ENCODE measurements at regions not wholly inside any gene's neighbourhood (a gene's known extent, or its start where the extent isn't known, plus 50 kb on each side); places are given as distances from the start of the nearest gene placed in this dataset.

DNA sequence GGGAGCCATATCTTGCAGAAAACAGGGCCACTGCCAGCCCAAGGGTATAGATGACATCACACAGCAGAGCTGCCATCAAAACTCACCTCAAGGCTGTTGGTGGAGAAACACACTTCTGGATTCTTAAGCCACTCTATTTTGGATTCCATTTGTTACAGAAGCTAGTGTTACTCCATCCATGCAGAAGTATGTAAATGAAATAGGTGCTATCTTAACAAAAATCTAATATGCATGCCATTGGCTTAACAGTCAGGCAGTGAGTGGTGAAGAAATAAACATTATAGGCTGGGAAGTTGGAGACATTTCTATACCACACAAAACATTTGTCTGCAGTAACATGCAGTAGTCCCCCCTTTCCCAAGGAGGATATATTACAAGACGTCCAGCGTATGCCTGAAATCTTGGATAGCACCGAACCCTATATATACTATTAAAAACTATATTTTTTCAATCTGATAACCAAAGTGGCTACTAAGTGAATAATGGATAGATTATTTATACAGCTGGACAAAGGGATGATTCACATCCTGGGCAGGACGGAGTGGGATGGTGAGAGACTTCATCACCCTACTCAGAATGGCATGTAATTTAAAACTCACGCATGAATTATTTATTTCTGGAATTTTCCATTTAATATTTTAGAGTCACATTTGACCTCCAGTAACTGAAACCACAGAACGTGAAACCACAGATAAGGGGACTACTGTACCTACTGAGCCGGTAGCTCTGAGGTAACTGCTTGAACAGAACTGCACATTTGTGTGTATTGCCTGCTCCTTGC, 160.0 kb upstream of the PLN start (continued):
- TF ChIP-seq, protein P1, sequence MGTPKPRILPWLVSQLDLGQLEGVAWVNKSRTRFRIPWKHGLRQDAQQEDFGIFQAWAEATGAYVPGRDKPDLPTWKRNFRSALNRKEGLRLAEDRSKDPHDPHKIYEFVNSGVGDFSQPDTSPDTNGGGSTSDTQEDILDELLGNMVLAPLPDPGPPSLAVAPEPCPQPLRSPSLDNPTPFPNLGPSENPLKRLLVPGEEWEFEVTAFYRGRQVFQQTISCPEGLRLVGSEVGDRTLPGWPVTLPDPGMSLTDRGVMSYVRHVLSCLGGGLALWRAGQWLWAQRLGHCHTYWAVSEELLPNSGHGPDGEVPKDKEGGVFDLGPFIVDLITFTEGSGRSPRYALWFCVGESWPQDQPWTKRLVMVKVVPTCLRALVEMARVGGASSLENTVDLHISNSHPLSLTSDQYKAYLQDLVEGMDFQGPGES (IDR thresholded peaks at IDR 0.05; ENCODE audit: low read depth, low read length), result no peak
- TF ChIP-seq FOXJ3 (CRISPR knock-in tag; IDR thresholded peaks at IDR 0.05), result no peak

DNA sequence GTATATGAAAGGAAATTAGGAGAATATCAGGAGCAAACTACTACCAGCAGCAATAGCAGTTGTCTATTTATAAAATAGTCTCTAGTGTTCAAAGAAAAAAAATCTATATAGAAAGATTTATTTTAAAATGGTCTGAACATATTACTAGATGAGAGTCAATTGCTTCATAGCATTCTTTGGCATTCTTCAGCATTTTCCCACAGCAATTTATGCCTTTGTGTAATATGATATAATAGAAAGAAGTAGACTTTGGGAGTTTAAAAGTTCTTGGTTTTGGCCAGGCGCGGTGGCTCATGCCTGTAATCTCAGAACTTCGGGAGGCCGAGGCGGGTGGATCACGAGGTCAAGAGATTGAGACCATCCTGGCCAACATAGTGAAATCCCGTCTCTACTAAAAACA, 157.0 kb upstream of the PLN start:
- Histone ChIP-seq H3K9ac (no peak overlapping the region), H2AFZ (ENCODE audit: low read depth) (no peak overlapping the region), H3K4me2 (no peak overlapping the region), H3K27me3 (ENCODE audit: insufficient read depth) (no peaks in the 10 kb centered on the region; the same call in 1 of the 2 replicates), H3K4me3 (ENCODE audit: low read depth in 2 of 2, low read length in 1 of 2) (no peak overlapping the region), H3K27ac (ENCODE audit: low read depth in 2 of 2, low read length in 1 of 2) (no peak overlapping the region), H3K9me3 (0 out of 2 replicates have a peak, but pooled peaks cover 4% of the 10 kb centered on the region), H3K9me2 (no peaks in the 10 kb centered on the region), H3K4me1 (ENCODE audit: control insufficient read depth in 1 of 2, insufficient read depth in 2 of 2, low read depth in 1 of 2, low read length in 1 of 2) (no peaks in the 10 kb centered on the region; a peak in 3 of 4 replicates), H3K79me2 (ENCODE audit: insufficient read depth) (no peaks in the 10 kb centered on the region), H3F3A (replicated peaks; ENCODE audit: insufficient read depth) (peaks cover 22% of the 10 kb centered on the region), H3K36me3 (replicated peaks in 1 of 2; ENCODE audit: control insufficient read depth in 1 of 2, insufficient read depth in 2 of 2, low read length in 1 of 2) (no peaks in the 10 kb centered on the region), H4K20me1 (ENCODE audit: insufficient read depth) (no peaks in the 10 kb centered on the region)
- TF ChIP-seq MEF2A (IDR thresholded peaks at IDR 0.05; ENCODE audit: borderline replicate concordance, low read depth) (no peak), EZH2phosphoT487 (IDR thresholded peaks at IDR 0.05; ENCODE audit: borderline replicate concordance, low read depth) (no peak), GATA2 (CRISPR knock-in tag; IDR thresholded peaks at IDR 0.05) (no peak), FOXJ3 (CRISPR knock-in tag; IDR thresholded peaks at IDR 0.05) (no peak), TCF12 (IDR thresholded peaks at IDR 0.05) (no peak), SIN3A (IDR thresholded peaks at IDR 0.05; ENCODE audit: borderline replicate concordance, low read depth, low read length) (no peak), TAF1 (IDR thresholded peaks at IDR 0.05; ENCODE audit: borderline replicate concordance, low read depth, low read length) (no peak)
- TF ChIP-seq, protein P2, sequence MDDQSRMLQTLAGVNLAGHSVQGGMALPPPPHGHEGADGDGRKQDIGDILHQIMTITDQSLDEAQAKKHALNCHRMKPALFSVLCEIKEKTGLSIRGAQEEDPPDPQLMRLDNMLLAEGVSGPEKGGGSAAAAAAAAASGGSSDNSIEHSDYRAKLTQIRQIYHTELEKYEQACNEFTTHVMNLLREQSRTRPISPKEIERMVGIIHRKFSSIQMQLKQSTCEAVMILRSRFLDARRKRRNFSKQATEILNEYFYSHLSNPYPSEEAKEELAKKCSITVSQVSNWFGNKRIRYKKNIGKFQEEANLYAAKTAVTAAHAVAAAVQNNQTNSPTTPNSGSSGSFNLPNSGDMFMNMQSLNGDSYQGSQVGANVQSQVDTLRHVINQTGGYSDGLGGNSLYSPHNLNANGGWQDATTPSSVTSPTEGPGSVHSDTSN (IDR thresholded peaks at IDR 0.05), result no peak
- TF ChIP-seq, protein P3, sequence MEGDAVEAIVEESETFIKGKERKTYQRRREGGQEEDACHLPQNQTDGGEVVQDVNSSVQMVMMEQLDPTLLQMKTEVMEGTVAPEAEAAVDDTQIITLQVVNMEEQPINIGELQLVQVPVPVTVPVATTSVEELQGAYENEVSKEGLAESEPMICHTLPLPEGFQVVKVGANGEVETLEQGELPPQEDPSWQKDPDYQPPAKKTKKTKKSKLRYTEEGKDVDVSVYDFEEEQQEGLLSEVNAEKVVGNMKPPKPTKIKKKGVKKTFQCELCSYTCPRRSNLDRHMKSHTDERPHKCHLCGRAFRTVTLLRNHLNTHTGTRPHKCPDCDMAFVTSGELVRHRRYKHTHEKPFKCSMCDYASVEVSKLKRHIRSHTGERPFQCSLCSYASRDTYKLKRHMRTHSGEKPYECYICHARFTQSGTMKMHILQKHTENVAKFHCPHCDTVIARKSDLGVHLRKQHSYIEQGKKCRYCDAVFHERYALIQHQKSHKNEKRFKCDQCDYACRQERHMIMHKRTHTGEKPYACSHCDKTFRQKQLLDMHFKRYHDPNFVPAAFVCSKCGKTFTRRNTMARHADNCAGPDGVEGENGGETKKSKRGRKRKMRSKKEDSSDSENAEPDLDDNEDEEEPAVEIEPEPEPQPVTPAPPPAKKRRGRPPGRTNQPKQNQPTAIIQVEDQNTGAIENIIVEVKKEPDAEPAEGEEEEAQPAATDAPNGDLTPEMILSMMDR (IDR thresholded peaks at IDR 0.05), result no peak
- TF ChIP-seq, protein P1 (IDR thresholded peaks at IDR 0.05; ENCODE audit: low read depth, low read length), result no peak
- TF ChIP-seq, protein P4, sequence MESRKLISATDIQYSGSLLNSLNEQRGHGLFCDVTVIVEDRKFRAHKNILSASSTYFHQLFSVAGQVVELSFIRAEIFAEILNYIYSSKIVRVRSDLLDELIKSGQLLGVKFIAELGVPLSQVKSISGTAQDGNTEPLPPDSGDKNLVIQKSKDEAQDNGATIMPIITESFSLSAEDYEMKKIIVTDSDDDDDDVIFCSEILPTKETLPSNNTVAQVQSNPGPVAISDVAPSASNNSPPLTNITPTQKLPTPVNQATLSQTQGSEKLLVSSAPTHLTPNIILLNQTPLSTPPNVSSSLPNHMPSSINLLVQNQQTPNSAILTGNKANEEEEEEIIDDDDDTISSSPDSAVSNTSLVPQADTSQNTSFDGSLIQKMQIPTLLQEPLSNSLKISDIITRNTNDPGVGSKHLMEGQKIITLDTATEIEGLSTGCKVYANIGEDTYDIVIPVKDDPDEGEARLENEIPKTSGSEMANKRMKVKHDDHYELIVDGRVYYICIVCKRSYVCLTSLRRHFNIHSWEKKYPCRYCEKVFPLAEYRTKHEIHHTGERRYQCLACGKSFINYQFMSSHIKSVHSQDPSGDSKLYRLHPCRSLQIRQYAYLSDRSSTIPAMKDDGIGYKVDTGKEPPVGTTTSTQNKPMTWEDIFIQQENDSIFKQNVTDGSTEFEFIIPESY (IDR thresholded peaks at IDR 0.05; ENCODE audit: borderline replicate concordance, low read depth), result no peak
- no peak for DNase-seq
- CTCF ChIA-PET, result no interaction called here
- WGBS (ENCODE audit: low lambda C conversion rate), result 91% methylated on average over 7 of the region's 7 CpGs
- POLR2A ChIA-PET, result no interaction called here
